ENCODE measurements at regions not wholly inside any gene's neighbourhood (a gene's known extent, or its start where the extent isn't known, plus 50 kb on each side); places are given as distances from the start of the nearest gene placed in this dataset.

DNA sequence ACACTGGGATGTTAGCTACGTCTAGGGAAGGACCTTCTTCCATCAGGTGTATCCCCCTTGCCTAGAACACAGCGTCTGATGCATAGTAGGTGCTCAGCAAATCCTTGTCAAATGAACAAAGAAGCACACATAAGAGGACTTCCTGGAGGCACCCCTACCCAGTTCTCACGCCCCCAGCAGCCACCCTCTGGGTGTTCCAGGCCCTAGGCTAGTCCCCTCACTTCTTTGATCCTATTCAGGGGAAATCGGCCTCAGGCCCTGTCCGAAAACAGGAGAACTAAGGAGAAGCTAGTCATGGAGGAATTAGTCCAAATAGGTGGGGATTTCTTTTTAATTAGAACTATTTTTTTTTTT, 84.7 kb upstream of the SIRPA start:
- no peak for DNase-seq (ENCODE audit: low read depth, low spot score)
- no peak overlapping the region for H3K4me3 ChIP-seq (ENCODE audit: control insufficient read depth in 2 of 3, extremely low read depth in 1 of 3, insufficient read depth in 2 of 3, low read depth in 1 of 3, low read length in 3 of 3)
- peak overlapping the region; percentile 83 for H3K4me2 ChIP-seq (ENCODE audit: control insufficient read depth, extremely low read depth, insufficient read depth, low read depth, low read length)
- H3K4me1 ChIP-seq (ENCODE audit: control insufficient read depth, extremely low read depth, insufficient read depth, low read length), result peaks cover 77% of the 10 kb centered on the region
- H2AFZ ChIP-seq (ENCODE audit: control insufficient read depth, low read length), result no peak overlapping the region
- no peak for TF ChIP-seq EZH2 (IDR thresholded peaks at IDR 0.05; ENCODE audit: low read length)
- TF ChIP-seq, protein P1, sequence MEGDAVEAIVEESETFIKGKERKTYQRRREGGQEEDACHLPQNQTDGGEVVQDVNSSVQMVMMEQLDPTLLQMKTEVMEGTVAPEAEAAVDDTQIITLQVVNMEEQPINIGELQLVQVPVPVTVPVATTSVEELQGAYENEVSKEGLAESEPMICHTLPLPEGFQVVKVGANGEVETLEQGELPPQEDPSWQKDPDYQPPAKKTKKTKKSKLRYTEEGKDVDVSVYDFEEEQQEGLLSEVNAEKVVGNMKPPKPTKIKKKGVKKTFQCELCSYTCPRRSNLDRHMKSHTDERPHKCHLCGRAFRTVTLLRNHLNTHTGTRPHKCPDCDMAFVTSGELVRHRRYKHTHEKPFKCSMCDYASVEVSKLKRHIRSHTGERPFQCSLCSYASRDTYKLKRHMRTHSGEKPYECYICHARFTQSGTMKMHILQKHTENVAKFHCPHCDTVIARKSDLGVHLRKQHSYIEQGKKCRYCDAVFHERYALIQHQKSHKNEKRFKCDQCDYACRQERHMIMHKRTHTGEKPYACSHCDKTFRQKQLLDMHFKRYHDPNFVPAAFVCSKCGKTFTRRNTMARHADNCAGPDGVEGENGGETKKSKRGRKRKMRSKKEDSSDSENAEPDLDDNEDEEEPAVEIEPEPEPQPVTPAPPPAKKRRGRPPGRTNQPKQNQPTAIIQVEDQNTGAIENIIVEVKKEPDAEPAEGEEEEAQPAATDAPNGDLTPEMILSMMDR (optimal IDR thresholded peaks at IDR 0.05 in 1 of 3, IDR thresholded peaks at IDR 0.05 in 1 of 3, conservative IDR thresholded peaks at IDR 0.05 in 1 of 3; ENCODE audit: extremely low read depth in 1 of 3, insufficient read depth in 2 of 3, low read length in 3 of 3), result no peak
- no peaks in the 10 kb centered on the region for H3K79me2 ChIP-seq (ENCODE audit: control insufficient read depth, insufficient read depth, low read length)
- no peaks in the 10 kb centered on the region for H3K9me1 ChIP-seq (ENCODE audit: control insufficient read depth, extremely low read depth, insufficient read depth, low read length)
- no peaks in the 10 kb centered on the region for H3K36me3 ChIP-seq (ENCODE audit: control insufficient read depth in 2 of 2, extremely low read depth in 1 of 2, insufficient read depth in 2 of 2, low read length in 2 of 2)
- H3K9ac ChIP-seq (ENCODE audit: control insufficient read depth, extremely low read depth, insufficient read depth, low read length), result peak overlapping the region; percentile 45
- FAIRE-seq, result no peak
- H4K20me1 ChIP-seq (ENCODE audit: control insufficient read depth, extremely low read depth, insufficient read depth, low read length), result no peaks in the 10 kb centered on the region
- no peaks in the 10 kb centered on the region for H3K27me3 ChIP-seq (ENCODE audit: control insufficient read depth, extremely low read depth, insufficient read depth, low read length)
- H3K27ac ChIP-seq (ENCODE audit: control insufficient read depth, insufficient read depth, low read length), result peak overlapping the region; percentile 92
- dilution Hi-C loops (cut with MboI; ENCODE audit: extremely low pct_ligation_motif_present, low sequenced_read_pairs), result no loop called here
- H3K9me3 ChIP-seq (ENCODE audit: control insufficient read depth, low read depth, low read length), result no peaks in the 10 kb centered on the region

DNA sequence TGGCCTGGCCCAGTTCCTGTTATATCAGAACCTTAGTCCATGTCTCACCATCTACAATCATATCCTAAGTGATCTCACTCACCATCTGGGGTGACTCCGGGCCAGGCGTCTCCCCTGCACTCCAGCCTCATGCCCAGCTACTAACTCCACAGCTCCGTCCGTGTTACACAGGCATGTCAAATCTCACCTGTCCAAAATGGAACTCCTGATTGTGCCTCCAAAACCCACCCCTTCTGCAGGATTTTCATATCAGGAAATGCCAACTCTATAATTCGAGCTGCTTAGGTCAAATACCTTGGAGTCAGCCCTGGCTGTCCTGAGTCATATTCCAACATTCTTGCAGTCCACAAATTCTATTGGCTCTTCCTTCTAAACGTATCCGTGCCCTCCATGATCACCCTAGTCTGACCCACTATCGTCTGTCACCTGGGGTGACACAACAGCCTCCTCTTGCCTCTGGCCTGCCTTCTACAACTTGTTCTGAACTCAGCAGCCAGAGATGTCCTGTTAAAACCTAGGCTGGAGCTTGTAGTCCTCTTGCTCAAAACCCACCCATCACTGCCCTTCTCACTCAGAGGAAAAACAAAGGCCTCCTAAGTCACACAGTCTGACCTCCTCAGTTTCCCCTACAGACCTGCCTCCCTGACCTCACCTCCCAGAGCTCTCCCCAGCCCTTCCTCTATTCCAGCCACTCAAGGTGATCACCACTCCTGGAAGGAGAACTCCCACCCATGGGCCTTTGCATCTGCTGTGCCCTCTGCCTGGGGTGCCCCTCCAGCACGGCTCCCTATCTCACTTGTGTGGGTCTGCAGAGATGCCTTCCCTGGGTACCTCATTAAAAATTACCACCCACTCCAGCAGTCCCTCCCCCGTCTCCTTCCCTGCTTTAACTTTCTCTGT, 85.3 kb upstream of the SIRPA start:
- H3K4me2 ChIP-seq (ENCODE audit: control insufficient read depth, extremely low read depth, insufficient read depth, low read depth, low read length), result peak overlapping the region; percentile 83
- DNase-seq (ENCODE audit: low read depth, low spot score) (peak; percentile 66), FAIRE-seq (peak; percentile 41)
- H3K79me2 ChIP-seq (ENCODE audit: control insufficient read depth, insufficient read depth, low read length), result no peaks in the 10 kb centered on the region
- dilution Hi-C loops (cut with MboI; ENCODE audit: extremely low pct_ligation_motif_present, low sequenced_read_pairs), result no loop called here
- H3K27ac ChIP-seq (ENCODE audit: control insufficient read depth, insufficient read depth, low read length), result peak overlapping the region; percentile 92
- no peaks in the 10 kb centered on the region for H3K36me3 ChIP-seq (ENCODE audit: control insufficient read depth in 2 of 2, extremely low read depth in 1 of 2, insufficient read depth in 2 of 2, low read length in 2 of 2)
- no peaks in the 10 kb centered on the region for H3K9me3 ChIP-seq (ENCODE audit: control insufficient read depth, low read depth, low read length)
- H3K9me1 ChIP-seq (ENCODE audit: control insufficient read depth, extremely low read depth, insufficient read depth, low read length), result no peaks in the 10 kb centered on the region
- H2AFZ ChIP-seq (ENCODE audit: control insufficient read depth, low read length), result peak overlapping the region; percentile 10
- peak overlapping the region in 1 of 3 experiments; percentile 1 for H3K4me3 ChIP-seq (ENCODE audit: control insufficient read depth in 2 of 3, extremely low read depth in 1 of 3, insufficient read depth in 2 of 3, low read depth in 1 of 3, low read length in 3 of 3)
- H4K20me1 ChIP-seq (ENCODE audit: control insufficient read depth, extremely low read depth, insufficient read depth, low read length), result no peaks in the 10 kb centered on the region
- peaks cover 82% of the 10 kb centered on the region for H3K4me1 ChIP-seq (ENCODE audit: control insufficient read depth, extremely low read depth, insufficient read depth, low read length)
- peak overlapping the region; percentile 71 for H3K9ac ChIP-seq (ENCODE audit: control insufficient read depth, extremely low read depth, insufficient read depth, low read length)
- TF ChIP-seq, protein P1 (optimal IDR thresholded peaks at IDR 0.05 in 1 of 3, IDR thresholded peaks at IDR 0.05 in 1 of 3, conservative IDR thresholded peaks at IDR 0.05 in 1 of 3; ENCODE audit: extremely low read depth in 1 of 3, insufficient read depth in 2 of 3, low read length in 3 of 3), result no peak
- TF ChIP-seq EZH2 (IDR thresholded peaks at IDR 0.05; ENCODE audit: low read length), result no peak
- no peaks in the 10 kb centered on the region for H3K27me3 ChIP-seq (ENCODE audit: control insufficient read depth, extremely low read depth, insufficient read depth, low read length)
